H1 (cell line): ENCODE measurements at regions not wholly inside any gene's neighbourhood (a gene's known extent, or its start where the extent isn't known, plus 50 kb on each side); places are given as distances from the start of the nearest gene placed in this dataset.

Experiments used
- CTCF ChIA-PET: fragments of 300-600 bp; sonication (Branson Sonifier 250); formaldehyde crosslinking; loops from one replicate; lab custom pipeline; 2021; ENCODE audit not compliant: partially characterized antibody; lab: Charles Lee
- POLR2A ChIA-PET: fragments of 300-600 bp; sonication (Branson Sonifier 250); formaldehyde crosslinking; loops from one replicate; lab custom pipeline; 2021; ENCODE audit warnings: inconsistent platforms; ENCODE audit not compliant: partially characterized antibody; lab: Charles Lee
- DNase-seq, 2 experiments: peaks; one replicate each; pipeline versions ENCODE4 v3.0.0 to v3.0.0-alpha.2; 2010 to 2022; ENCODE audit warnings: low spot score in 2 of 2, low read depth in 1 of 2, mixed read lengths in 1 of 2
- FAIRE-seq: peaks from 2 replicates; lab custom pipeline; 2011; peaks lifted over from hg19 to GRCh38; lab: Jason Lieb, UNC
- H2AFZ ChIP-seq: 2 replicates; pipeline ENCODE4 v1.8.1; 2012; ENCODE audit warnings: low read length, inconsistent platforms
- H2AK5ac ChIP-seq: 2 replicates; pipeline ENCODE4 v1.6.1; 2013; ENCODE audit warnings: low read depth, low read length
- H2BK120ac ChIP-seq: replicated peaks from 2 replicates; pipeline ENCODE3; 2013; ENCODE audit warnings: low read depth, low read length, inconsistent platforms
- H2BK12ac ChIP-seq: 2 replicates; pipeline ENCODE4 v1.6.1; 2013; ENCODE audit warnings: low read depth, low read length
- H2BK15ac ChIP-seq: 2 replicates; pipeline ENCODE4 v1.6.1; 2013; ENCODE audit warnings: low read length
- H2BK20ac ChIP-seq: 2 replicates; pipeline ENCODE4 v1.6.1; 2013; ENCODE audit warnings: low read length
- H2BK5ac ChIP-seq: 2 replicates; pipeline ENCODE4 v1.6.1; 2013; ENCODE audit warnings: low read depth, low read length
- H3K14ac ChIP-seq: 2 replicates; pipeline ENCODE4 v1.6.1; 2013; ENCODE audit warnings: inconsistent platforms; ENCODE audit not compliant: insufficient read length
- H3K18ac ChIP-seq: 2 replicates; pipeline ENCODE4 v1.6.1; 2013; ENCODE audit warnings: low read length; ENCODE audit errors: extremely low read depth
- H3K23ac ChIP-seq: 2 replicates; pipeline ENCODE4 v1.6.1; 2013; ENCODE audit warnings: inconsistent platforms; ENCODE audit not compliant: insufficient read length
- H3K23me2 ChIP-seq: 2 replicates; pipeline ENCODE4 v1.6.1; 2013; ENCODE audit warnings: low read depth, low read length
- H3K27ac ChIP-seq: 2 replicates; pipeline ENCODE4 v1.6.1; 2011; ENCODE audit warnings: low read depth, low read length, inconsistent platforms
- H3K27me3 ChIP-seq, 4 experiments: replicated peaks in 1 of 4; 1 replicate in 1 of 4; 2 replicates in 3 of 4; pipeline versions ENCODE4 v1.6.1 to v1.8.1; 2011 to 2013; ENCODE audit warnings: low read length in 3 of 4, mild to moderate bottlenecking in 3 of 4, inconsistent platforms in 2 of 4, mixed read lengths in 2 of 4, moderate library complexity in 1 of 4; ENCODE audit not compliant: control insufficient read depth in 3 of 4, insufficient read depth in 3 of 4; ENCODE audit errors: extremely low read depth in 1 of 4
- H3K36me3 ChIP-seq, 4 experiments: 2 replicates each; pipeline versions ENCODE4 v1.6.1 to v1.8.1; 2011 to 2013; ENCODE audit warnings: mild to moderate bottlenecking in 4 of 4, low read length in 3 of 4, moderate library complexity in 2 of 4, control low read depth in 1 of 4, inconsistent platforms in 1 of 4; ENCODE audit not compliant: insufficient read depth in 4 of 4, control insufficient read depth in 2 of 4
- H3K4ac ChIP-seq: replicated peaks from 2 replicates; pipeline ENCODE3; 2013; ENCODE audit warnings: low read length, low read depth, mixed read lengths, inconsistent platforms; ENCODE audit not compliant: insufficient read length
- H3K4me1 ChIP-seq, 4 experiments: replicated peaks in 1 of 4; 1 replicate in 1 of 4; 2 replicates in 3 of 4; pipeline versions ENCODE4 v1.6.1 to v1.8.1; 2011 to 2013; ENCODE audit warnings: low read length in 3 of 4, inconsistent platforms in 2 of 4, mixed read lengths in 1 of 4; ENCODE audit not compliant: insufficient read depth in 4 of 4, control insufficient read depth in 3 of 4
- H3K4me2 ChIP-seq, 2 experiments: 2 replicates each; pipeline versions ENCODE4 v1.6.1 to v1.8.1; 2011 to 2013; ENCODE audit warnings: low read depth in 2 of 2, low read length in 2 of 2, control low read depth in 1 of 2, inconsistent platforms in 1 of 2, mild to moderate bottlenecking in 1 of 2; ENCODE audit not compliant: insufficient read depth in 1 of 2
- H3K4me3 ChIP-seq, 4 experiments: fragments of 200-600, 300-600 bp in 1 of 4; sonication (generic), shearing (Covaris generic), sonication (Bioruptor Twin) in 1 of 4; 2 replicates each; pipeline versions ENCODE4 v1.5.1 to v1.8.1; 2011 to 2016; ENCODE audit warnings: low read length in 4 of 4, low read depth in 3 of 4, control low read depth in 2 of 4, inconsistent platforms in 2 of 4, mild to moderate bottlenecking in 2 of 4, mixed read lengths in 1 of 4, moderate library complexity in 1 of 4; ENCODE audit not compliant: insufficient read depth in 2 of 4; ENCODE audit errors: extremely low read depth in 1 of 4
- H3K56ac ChIP-seq: replicated peaks from 2 replicates; pipeline ENCODE3; 2013; ENCODE audit warnings: low read depth, mild to moderate bottlenecking, mixed read lengths, low read length, inconsistent platforms; ENCODE audit not compliant: insufficient read length
- H3K79me1 ChIP-seq: 2 replicates; pipeline ENCODE4 v1.6.1; 2013; ENCODE audit warnings: low read depth, low read length, control low read depth
- H3K79me2 ChIP-seq, 2 experiments: 2 replicates each; pipeline versions ENCODE4 v1.6.1 to v1.8.1; 2012 to 2013; ENCODE audit warnings: low read length in 2 of 2, mild to moderate bottlenecking in 2 of 2, inconsistent platforms in 1 of 2; ENCODE audit not compliant: insufficient read depth in 2 of 2, control insufficient read depth in 1 of 2
- H3K9ac ChIP-seq, 4 experiments: replicated peaks in 1 of 4; 1 replicate in 1 of 4; 2 replicates in 3 of 4; pipeline versions ENCODE4 v1.6.1 to v1.8.1; 2011 to 2013; ENCODE audit warnings: low read depth in 3 of 4, low read length in 3 of 4, control low read depth in 2 of 4, mild to moderate bottlenecking in 2 of 4, moderate library complexity in 2 of 4, inconsistent platforms in 1 of 4; ENCODE audit errors: extremely low read depth in 1 of 4
- H3K9me3 ChIP-seq, 2 experiments: 2 replicates each; pipeline versions ENCODE4 v1.6.1 to v1.8.1; 2012 to 2013; ENCODE audit warnings: mild to moderate bottlenecking in 2 of 2, moderate library complexity in 2 of 2, control low read depth in 1 of 2, inconsistent platforms in 1 of 2, low read depth in 1 of 2, low read length in 1 of 2, mixed read lengths in 1 of 2; ENCODE audit not compliant: insufficient read depth in 2 of 2
- H4K20me1 ChIP-seq, 2 experiments: replicated peaks in 1 of 2; 2 replicates each; pipeline versions ENCODE3 to v1.8.1; 2011 to 2013; ENCODE audit warnings: inconsistent platforms in 2 of 2, low read length in 2 of 2, mild to moderate bottlenecking in 1 of 2; ENCODE audit not compliant: insufficient read depth in 2 of 2, control insufficient read depth in 1 of 2
- H4K5ac ChIP-seq: 2 replicates; pipeline ENCODE4 v1.6.1; 2013; ENCODE audit warnings: low read length, low read depth, mixed read lengths, inconsistent platforms; ENCODE audit not compliant: insufficient read length
- H4K8ac ChIP-seq: 2 replicates; pipeline ENCODE4 v1.8.0; 2013; ENCODE audit warnings: mild to moderate bottlenecking, moderate library complexity, low read length, inconsistent platforms; ENCODE audit not compliant: insufficient read depth; ENCODE audit errors: extremely low read depth
- H4K91ac ChIP-seq: replicated peaks from 2 replicates; pipeline ENCODE3; 2013; ENCODE audit warnings: low read length, mixed read lengths, inconsistent platforms; ENCODE audit not compliant: insufficient read length
- JUND ChIP-seq: IDR thresholded peaks from 2 replicates; pipeline ENCODE4 v1.6.1; 2011; ENCODE audit warnings: mild to moderate bottlenecking, improper control_type of control experiment, low read length
- NANOG ChIP-seq: IDR thresholded peaks from 2 replicates; pipeline ENCODE4 v1.6.1; 2011; ENCODE audit warnings: low read length, low read depth, mild to moderate bottlenecking, inconsistent platforms; ENCODE audit not compliant: insufficient read depth, poor library complexity, severe bottlenecking
- RXRA ChIP-seq: IDR thresholded peaks from 2 replicates; pipeline ENCODE4 v1.6.1; 2011; ENCODE audit warnings: low read depth, mild to moderate bottlenecking, low read length, moderate library complexity; ENCODE audit not compliant: insufficient read depth
- whole genome bisulfite sequencing, 2 experiments: shearing (Covaris generic) in 1 of 2; methylation state at CpG; one replicate each; pipeline versions ENCODE4 v1.1.6 to v1.1.7; 2013 to 2015; ENCODE audit warnings: low lambda C conversion rate in 2 of 2, mixed read lengths in 2 of 2, inconsistent platforms in 1 of 2, low coverage in 1 of 2, missing lambda C conversion rate in 1 of 2; ENCODE audit not compliant: insufficient replicate concordance in 2 of 2, insufficient coverage in 1 of 2, insufficient read length in 1 of 2; ENCODE audit errors: extremely low coverage in 1 of 2, missing lambda C conversion rate in 1 of 2; 5-methylcytosine and 5-hydroxymethylcytosine counted together

DNA sequence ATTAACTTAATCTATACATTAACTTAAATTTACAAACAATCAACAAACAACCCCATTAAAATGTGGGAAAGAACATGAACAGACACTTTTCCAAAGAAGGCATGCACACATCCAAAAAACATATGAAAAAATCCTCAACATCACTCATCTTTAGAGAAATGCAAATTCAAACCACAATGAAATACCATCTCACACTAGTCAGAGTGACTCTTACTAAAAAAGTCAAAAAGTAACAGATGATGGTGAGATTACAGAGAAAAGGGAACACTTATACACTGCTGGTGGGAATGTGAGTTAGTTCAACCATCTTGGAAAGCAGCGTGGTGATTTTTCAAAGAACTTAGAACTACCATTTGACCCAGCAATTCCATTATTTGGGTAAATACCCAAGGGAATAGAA is 759.2 kb upstream of the SLITRK1 start:
- Histone ChIP-seq H3K23ac (no peak overlapping the region), H3K4me3 (no peak overlapping the region), H3K9ac (no peak overlapping the region), H3K14ac (no peak overlapping the region), H3K4me2 (no peak overlapping the region), H2BK120ac (no peak overlapping the region), H3K79me2 (no peaks in the 10 kb centered on the region), H3K36me3 (no peaks in the 10 kb centered on the region), H4K5ac (no peak overlapping the region), H2BK20ac (no peak overlapping the region), H3K79me1 (no peaks in the 10 kb centered on the region), H3K4me1 (no peaks in the 10 kb centered on the region), H4K91ac (no peak overlapping the region), H2BK15ac (no peak overlapping the region), H4K20me1 (no peaks in the 10 kb centered on the region), H3K9me3 (no peaks in the 10 kb centered on the region; a peak in 1 of 4 replicates), H3K18ac (no peak overlapping the region), H3K27me3 (no peaks in the 10 kb centered on the region; a peak in 1 of 7 replicates), H3K23me2 (no peaks in the 10 kb centered on the region), H4K8ac (no peak overlapping the region), H3K56ac (no peak overlapping the region), H2AK5ac (no peak overlapping the region), H2BK5ac (no peak overlapping the region), H3K4ac (no peak overlapping the region), H2BK12ac (no peak overlapping the region), H2AFZ (no peak overlapping the region), H3K27ac (no peak overlapping the region)
- ChIA-PET CTCF (interaction anchor here (0.7 kb wide), 1 partner anchor 1748 kb away, joined by 3 read pairs; no protein-coding TSS in a partner anchor), POLR2A (no interaction called here)
- FAIRE-seq (no peak), DNase-seq (no peak)
- TF ChIP-seq JUND (no peak), NANOG (no peak), RXRA (no peak)
- 100% methylated on average over 1 of the region's 1 CpG; no CpG with 5 or more reads in 1 of the 2 experiments for WGBS, 2 experiments
